HepG2 (cell line): ENCODE measurements at regions not wholly inside any gene's neighbourhood (a gene's known extent, or its start where the extent isn't known, plus 50 kb on each side); places are given as distances from the start of the nearest gene placed in this dataset.

Experiments
- ATAC-seq: fragments of 200-7000 bp; cut with Tn5 transposase; 3 replicates; pipeline ENCODE4 v1.9.1; 2020; ENCODE audit warnings: mild to moderate bottlenecking, moderate library complexity
- BruUV-seq: library from RNA; stranded (reverse); fragments of 400-500 nt; replicated peaks from 2 replicates; lab custom pipeline; 2021; lab: Mats Ljungman, UMichigan
- CTCF ChIA-PET: fragments of 300-600 bp; formaldehyde crosslinking; extraction: SDS; loops from one replicate; lab custom pipeline; 2021; ENCODE audit warnings: low total read pairs, inconsistent platforms, low intra/inter-chr PET ratio; lab: Yijun Ruan, JAX
- POLR2A ChIA-PET: fragments of 350-600 bp; sonication (Branson Sonifier 250); formaldehyde crosslinking; loops from one replicate; lab custom pipeline; 2020; ENCODE audit warnings: antibody characterized with exemption, inconsistent platforms; lab: Yijun Ruan, JAX
- DNase-seq: peaks from one replicate; pipeline ENCODE4 v3.0.0-alpha.2; 2015; ENCODE audit warnings: low spot score
- FAIRE-seq: peaks from 3 replicates; lab custom pipeline; 2011; peaks lifted over from hg19 to GRCh38; lab: Jason Lieb, UNC
- H2AFZ ChIP-seq: one replicate; pipeline ENCODE4 v1.6.1; 2011; ENCODE audit warnings: low read length, inconsistent platforms
- H3K27ac ChIP-seq: fragments of 300-600 bp; 3 replicates; pipeline ENCODE4 v1.8.0; 2011; ENCODE audit warnings: mixed run types, mild to moderate bottlenecking, mixed read lengths, low read length, inconsistent platforms; ENCODE audit not compliant: insufficient read depth; ENCODE audit errors: extremely low read length
- H3K27me3 ChIP-seq, 2 experiments: fragments of 200-600 bp in 1 of 2; 2 replicates in 1 of 2; 3 replicates in 1 of 2; pipeline versions ENCODE4 v1.6.0 to v1.8.0; 2011; ENCODE audit warnings: low read length in 2 of 2, mild to moderate bottlenecking in 2 of 2, moderate library complexity in 2 of 2, inconsistent platforms in 1 of 2; ENCODE audit not compliant: insufficient read depth in 2 of 2, control insufficient read depth in 1 of 2
- H3K36me3 ChIP-seq, 2 experiments: fragments of 200-600 bp in 1 of 2; replicated peaks in 1 of 2; 2 replicates in 1 of 2; 3 replicates in 1 of 2; pipeline versions ENCODE4 v1.5.1 to v1.8.0; 2011; ENCODE audit warnings: low read length in 2 of 2, inconsistent platforms in 1 of 2; ENCODE audit not compliant: insufficient read depth in 2 of 2, control insufficient read depth in 1 of 2
- H3K4me1 ChIP-seq: 2 replicates; pipeline ENCODE4 v1.5.1; 2012; ENCODE audit warnings: low read length, inconsistent platforms; ENCODE audit not compliant: insufficient read depth
- H3K4me2 ChIP-seq: 2 replicates; pipeline ENCODE4 v1.6.0; 2011; ENCODE audit warnings: low read depth, low read length, inconsistent platforms
- H3K4me3 ChIP-seq, 3 experiments: fragments of 200-600 bp in 1 of 3; sonication (generic), shearing (Covaris generic) in 1 of 3; replicated peaks in 1 of 3; 2 replicates each; pipeline ENCODE4 v1.5.1; 2011 to 2016; ENCODE audit warnings: low read length in 3 of 3, inconsistent platforms in 2 of 3, low read depth in 2 of 3, mild to moderate bottlenecking in 2 of 3, control low read depth in 1 of 3, mixed read lengths in 1 of 3; ENCODE audit not compliant: insufficient read depth in 1 of 3
- H3K79me2 ChIP-seq: one replicate; pipeline ENCODE4 v1.6.1; 2011; ENCODE audit warnings: low read length, inconsistent platforms; ENCODE audit not compliant: insufficient read depth
- H3K9ac ChIP-seq: 2 replicates; pipeline ENCODE4 v1.6.0; 2011; ENCODE audit warnings: mild to moderate bottlenecking, low read depth, low read length, inconsistent platforms; ENCODE audit not compliant: insufficient read depth
- H3K9me3 ChIP-seq: 2 replicates; pipeline ENCODE4 v1.5.1; 2012; ENCODE audit warnings: mild to moderate bottlenecking, low read length
- H4K20me1 ChIP-seq: 2 replicates; pipeline ENCODE4 v1.6.0; 2011; ENCODE audit warnings: inconsistent platforms, mild to moderate bottlenecking, low read length, moderate library complexity; ENCODE audit not compliant: insufficient read depth
- GZF1 ChIP-seq: sonication (generic); formaldehyde crosslinking; IDR thresholded peaks from 2 replicates; pipeline ENCODE4 v1.5.1; 2020; ENCODE audit warnings: mild to moderate bottlenecking, missing genetic modification reagents
- HES4 ChIP-seq: sonication (generic); formaldehyde crosslinking; IDR thresholded peaks from 2 replicates; pipeline ENCODE4 v1.9.0; 2021; ENCODE audit warnings: mild to moderate bottlenecking, missing genetic modification reagents, borderline replicate concordance
- HNRNPH1 ChIP-seq: fragments of 200-400 bp; formaldehyde crosslinking; optimal IDR thresholded peaks from 2 replicates; pipeline ENCODE3; 2017; ENCODE audit warnings: mild to moderate bottlenecking, low read depth, low read length
- SMAD1 ChIP-seq: sonication (generic); formaldehyde crosslinking; IDR thresholded peaks from 2 replicates; pipeline ENCODE4 v1.4.0; 2020; ENCODE audit warnings: missing genetic modification reagents, low read depth, mild to moderate bottlenecking, borderline replicate concordance
- ZNF12 ChIP-seq: sonication (generic); formaldehyde crosslinking; IDR thresholded peaks from 2 replicates; pipeline ENCODE4 v1.5.0; 2020; ENCODE audit warnings: missing genetic modification reagents
- ZNF563 ChIP-seq: sonication (generic); formaldehyde crosslinking; IDR thresholded peaks from 2 replicates; pipeline ENCODE4 v1.8.0; 2022; ENCODE audit warnings: mild to moderate bottlenecking, moderate library complexity, missing genetic modification reagents
- WGBS: methylation state at CpG from one replicate; pipeline ENCODE4 v1.1.6; 2017; ENCODE audit warnings: low lambda C conversion rate; 5-methylcytosine and 5-hydroxymethylcytosine counted together
- in situ Hi-C: cut with HindIII; loops from 2 replicates; pipeline ENCODE4 v1.10.0; 2017; ENCODE audit warnings: low pct_unique_long_range_greater_than_20kb; ENCODE audit not compliant: extremely low pct_ligation_motif_present
- intact Hi-C: fragments of 100-400 bp; cut with micrococcal nuclease; formaldehyde crosslinking; loops from one replicate; pipeline ENCODE4 v1.10.0; 2022; ENCODE audit not compliant: unreplicated experiment

DNA sequence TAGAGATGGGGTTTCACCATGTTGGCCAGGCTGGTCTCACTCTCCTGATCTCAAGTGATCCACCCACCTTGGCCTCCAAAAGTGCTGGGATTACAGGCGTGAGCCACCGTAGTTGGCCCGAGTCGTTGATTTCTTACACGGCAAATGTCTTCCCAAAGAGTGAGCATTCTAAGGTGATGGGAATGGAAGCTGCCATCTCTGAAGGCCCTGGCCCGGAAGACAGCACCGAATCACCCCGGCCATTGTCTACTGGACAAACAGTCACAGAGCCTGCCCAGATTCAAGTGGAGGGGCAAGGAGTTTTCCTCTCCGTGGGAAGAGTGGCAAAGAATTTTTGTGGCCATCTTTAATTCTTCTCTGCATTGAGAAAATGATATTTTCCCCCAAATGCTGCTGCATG, 92.1 kb upstream of the AJAP1 start:
- CTCF ChIA-PET, result no interaction called here

DNA sequence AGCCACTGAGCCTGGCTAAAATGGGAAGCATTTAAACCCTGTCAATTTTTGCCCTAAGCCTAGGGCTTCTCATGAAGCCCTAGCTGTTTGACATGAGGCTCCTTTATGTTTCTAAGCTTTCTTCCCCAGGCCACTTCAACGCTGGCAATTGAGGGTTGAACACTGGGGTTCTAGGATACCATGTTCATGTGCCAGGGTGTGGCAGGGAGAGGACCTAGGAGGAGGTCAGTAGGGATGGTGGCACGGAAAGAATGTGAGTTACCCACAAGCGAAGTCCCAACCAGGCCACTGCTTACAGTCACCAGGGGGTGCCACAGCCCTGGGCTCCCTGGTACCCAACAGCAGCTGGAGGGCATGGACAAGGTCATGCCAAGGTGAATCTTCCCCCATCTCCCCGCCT, 90.8 kb upstream of the AJAP1 start:
- no peak for FAIRE-seq
- Histone ChIP-seq H3K27me3 (peaks cover 1 to 21% of the 10 kb centered on the region in 2 experiments; a peak in 4 of 5 replicates), H3K36me3 (no peaks in the 10 kb centered on the region), H3K4me3 (no peak overlapping the region), H3K27ac (no peak overlapping the region), H3K4me1 (no peaks in the 10 kb centered on the region), H2AFZ (no peak overlapping the region), H4K20me1 (no peaks in the 10 kb centered on the region), H3K9ac (no peak overlapping the region), H3K4me2 (no peak overlapping the region), H3K79me2 (no peaks in the 10 kb centered on the region), H3K9me3 (no peaks in the 10 kb centered on the region)
- ATAC-seq, result no peak
- no TSS peak for BruUV-seq
- WGBS, result 0% methylated on average over 3 of the region's 4 CpGs
- in situ Hi-C loops (no loop called here), intact Hi-C loops (no loop called here)
- TF ChIP-seq ZNF563 (CRISPR knock-in tag) (no peak), ZNF12 (CRISPR knock-in tag) (no peak), SMAD1 (CRISPR knock-in tag) (no peak), HES4 (no peak), HNRNPH1 (no peak)
- ChIA-PET CTCF (no interaction called here), POLR2A (no interaction called here)
- no peak for DNase-seq

More for the DNA sequence above, 92.1 kb upstream of the AJAP1 start:
- H3K4me2 ChIP-seq, result no peak overlapping the region
- intact Hi-C loops (no loop called here), in situ Hi-C loops (no loop called here)
- no peaks in the 10 kb centered on the region for H4K20me1 ChIP-seq
- H3K27me3 ChIP-seq, result peaks cover 1 to 14% of the 10 kb centered on the region in 2 experiments; a peak in 4 of 5 replicates
- H3K4me1 ChIP-seq, result no peaks in the 10 kb centered on the region
- BruUV-seq, result no TSS peak
- DNase-seq, result no peak
- TF ChIP-seq GZF1 (CRISPR knock-in tag), result no peak
- ATAC-seq, result no peak
- H3K79me2 ChIP-seq, result no peaks in the 10 kb centered on the region
- WGBS, result 14% methylated on average over 9 of the region's 9 CpGs
- no peak for FAIRE-seq
- no peaks in the 10 kb centered on the region for H3K9me3 ChIP-seq
- H3K27ac ChIP-seq, result no peak overlapping the region
- no peak overlapping the region for H3K9ac ChIP-seq
- H3K4me3 ChIP-seq, result no peak overlapping the region
- no peaks in the 10 kb centered on the region for H3K36me3 ChIP-seq
- POLR2A ChIA-PET, result no interaction called here
- H2AFZ ChIP-seq, result no peak overlapping the region
